HepG2 (cell line): ENCODE measurements at regions not wholly inside any gene's neighbourhood (a gene's known extent, or its start where the extent isn't known, plus 50 kb on each side); places are given as distances from the start of the nearest gene placed in this dataset.

Experiments used
- EP300 ChIP-seq, 3 experiments: sonication (generic) in 1 of 3; formaldehyde crosslinking in 1 of 3; IDR thresholded peaks; 2 replicates each; pipeline versions ENCODE4 v1.5.1 to v1.6.1; 2011 to 2020; ENCODE audit warnings: low read depth in 2 of 3, low read length in 2 of 3, borderline replicate concordance in 1 of 3, improper control_type of control experiment in 1 of 3, mild to moderate bottlenecking in 1 of 3, missing genetic modification reagents in 1 of 3, moderate library complexity in 1 of 3
- EZH2 ChIP-seq: conservative IDR thresholded peaks from 2 replicates; pipeline ENCODE4 v1.6.1; 2012; ENCODE audit warnings: mild to moderate bottlenecking, low read depth, low read length, moderate library complexity
- GATAD2A ChIP-seq: IDR thresholded peaks from 2 replicates; pipeline ENCODE4 v1.6.1; 2016
- MAZ ChIP-seq, 2 experiments: sonication (generic) in 1 of 2; formaldehyde crosslinking in 1 of 2; IDR thresholded peaks; 2 replicates each; pipeline versions ENCODE4 v1.5.0 to v1.6.1; 2012 to 2020; ENCODE audit warnings: low read depth in 2 of 2, mild to moderate bottlenecking in 2 of 2, borderline replicate concordance in 1 of 2, improper control_type of control experiment in 1 of 2, low read length in 1 of 2, missing genetic modification reagents in 1 of 2, moderate library complexity in 1 of 2
- POLR2A ChIP-seq, 2 experiments: IDR thresholded peaks; 2 replicates each; pipeline ENCODE4 v1.6.1; 2011; ENCODE audit warnings: low read depth in 2 of 2, low read length in 2 of 2, mild to moderate bottlenecking in 1 of 2, moderate library complexity in 1 of 2; ENCODE audit not compliant: insufficient read depth in 1 of 2
- SAFB2 ChIP-seq: sonication (generic); formaldehyde crosslinking; IDR thresholded peaks from 2 replicates; pipeline ENCODE4 v1.5.1; 2020; ENCODE audit warnings: missing genetic modification reagents, low read depth, mild to moderate bottlenecking, borderline replicate concordance
- SRSF9 ChIP-seq: fragments of 200-400 bp; formaldehyde crosslinking; IDR thresholded peaks from 2 replicates; pipeline ENCODE4 v1.6.1; 2018; ENCODE audit warnings: borderline replicate concordance, mild to moderate bottlenecking, low read depth, low read length; ENCODE audit not compliant: insufficient read depth, poor library complexity, severe bottlenecking

DNA sequence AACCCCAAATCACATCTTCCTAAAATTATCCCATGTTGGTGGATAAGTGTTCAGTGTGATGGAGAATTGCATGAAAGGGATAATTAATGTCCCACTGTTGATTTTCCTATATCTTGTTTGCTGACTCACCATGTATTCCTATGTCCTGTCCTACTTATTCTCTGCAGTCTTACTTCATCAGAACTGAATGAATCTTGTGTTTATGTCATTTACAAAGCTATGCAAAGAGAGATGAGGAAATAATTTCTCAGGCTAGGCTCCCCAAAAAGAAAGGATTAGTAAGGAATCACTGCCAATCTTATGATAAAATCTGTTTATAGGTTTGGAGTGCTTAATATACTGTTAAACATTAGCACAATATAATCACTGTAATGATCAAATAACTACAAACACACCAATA is 360.8 kb downstream of the CRPPA start:
- TF ChIP-seq MAZ (IDR thresholded peaks at IDR 0.05; ENCODE audit: borderline replicate concordance, low read depth, low read length) (no peak), MAZ (CRISPR knock-in tag; IDR thresholded peaks at IDR 0.05; ENCODE audit: low read depth) (no peak), SRSF9 (no peak), POLR2A (IDR thresholded peaks at IDR 0.05; ENCODE audit: insufficient read depth in 1 of 2, low read depth in 2 of 2, low read length in 2 of 2) (no peak), EP300 (IDR thresholded peaks at IDR 0.05; ENCODE audit: low read depth in 2 of 2, low read length in 2 of 2) (no peak), EP300 (CRISPR knock-in tag; IDR thresholded peaks at IDR 0.05; ENCODE audit: borderline replicate concordance) (no peak), SAFB2 (CRISPR knock-in tag) (no peak), GATAD2A (CRISPR knock-in tag) (no peak), EZH2 (no peak)
